HG02981 (cell line): ENCODE measurements at regions not wholly inside any gene's neighbourhood (a gene's known extent, or its start where the extent isn't known, plus 50 kb on each side); places are given as distances from the start of the nearest gene placed in this dataset.
"Not testable (repeated sequence)": the region's sequence is repeated elsewhere in the genome, so short reads cannot be mapped to it uniquely, and the experiment has no call there.

Experiments
- ATAC-seq: cut with Tn5 transposase; IDR thresholded peaks from one replicate; pipeline ENCODE4 v1.9.1; 2021; ENCODE audit warnings: mild to moderate bottlenecking, moderate library complexity; ENCODE audit not compliant: unreplicated experiment

DNA sequence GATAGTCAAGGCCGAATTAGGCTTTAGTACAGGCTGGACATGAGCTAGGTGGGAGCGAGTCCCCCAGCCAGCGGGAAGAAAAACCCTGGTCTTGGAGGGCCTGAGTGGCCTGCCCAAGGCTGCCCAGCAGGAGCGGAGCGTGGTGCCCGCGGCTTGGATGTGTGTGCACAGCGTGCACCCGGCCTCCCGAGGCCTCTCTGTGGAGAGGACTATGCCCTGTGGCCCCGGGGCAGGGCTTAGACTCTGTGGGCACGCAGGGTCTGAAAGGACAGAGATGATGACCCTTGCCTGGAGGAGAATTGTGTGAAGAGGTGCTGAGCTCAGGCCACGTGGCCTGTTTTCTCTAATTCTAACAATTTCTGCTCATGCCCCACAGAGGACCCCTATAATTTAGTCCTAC is 124.6 kb upstream of the IQSEC1 start:
- ATAC-seq: no peak

DNA sequence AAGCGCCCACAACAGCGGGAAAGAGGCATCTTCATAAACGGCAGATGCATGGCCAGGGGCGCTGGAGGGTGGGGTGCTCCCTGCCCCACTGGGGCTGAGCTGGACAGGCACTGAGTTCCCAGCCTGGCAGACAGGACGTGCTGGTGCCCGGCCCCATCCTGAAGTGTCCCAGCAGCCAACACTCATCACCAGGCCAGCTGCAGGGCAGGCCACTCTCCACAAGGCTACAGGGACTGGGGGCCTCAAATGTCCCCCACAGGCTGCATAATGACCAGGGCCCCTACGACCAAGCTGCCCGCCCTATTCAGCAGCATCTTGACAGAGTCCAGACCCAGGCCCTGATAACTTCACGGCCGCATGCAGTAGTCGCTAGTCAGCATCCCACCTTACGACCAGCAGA is 124.1 kb upstream of the IQSEC1 start:
- ATAC-seq: no peak

DNA sequence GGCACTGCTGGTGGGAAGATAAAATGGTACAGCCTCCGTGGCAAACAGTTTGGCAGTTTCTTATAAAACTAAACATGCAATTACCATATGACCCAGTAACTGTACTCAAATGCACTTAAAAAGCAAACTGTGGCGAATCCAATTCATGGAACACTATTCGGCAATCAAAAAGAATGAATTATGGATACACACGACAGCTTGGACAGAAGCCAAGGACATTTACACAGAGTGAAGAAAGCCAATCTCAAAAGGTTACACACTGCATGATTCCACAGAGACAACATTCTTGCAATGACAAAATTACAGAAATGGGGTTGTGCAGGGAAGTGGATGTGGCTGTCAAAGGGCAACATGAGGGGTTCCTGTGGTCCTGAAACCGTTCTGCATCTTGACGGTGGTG is 122.1 kb upstream of the IQSEC1 start:
- ATAC-seq: no peak

DNA sequence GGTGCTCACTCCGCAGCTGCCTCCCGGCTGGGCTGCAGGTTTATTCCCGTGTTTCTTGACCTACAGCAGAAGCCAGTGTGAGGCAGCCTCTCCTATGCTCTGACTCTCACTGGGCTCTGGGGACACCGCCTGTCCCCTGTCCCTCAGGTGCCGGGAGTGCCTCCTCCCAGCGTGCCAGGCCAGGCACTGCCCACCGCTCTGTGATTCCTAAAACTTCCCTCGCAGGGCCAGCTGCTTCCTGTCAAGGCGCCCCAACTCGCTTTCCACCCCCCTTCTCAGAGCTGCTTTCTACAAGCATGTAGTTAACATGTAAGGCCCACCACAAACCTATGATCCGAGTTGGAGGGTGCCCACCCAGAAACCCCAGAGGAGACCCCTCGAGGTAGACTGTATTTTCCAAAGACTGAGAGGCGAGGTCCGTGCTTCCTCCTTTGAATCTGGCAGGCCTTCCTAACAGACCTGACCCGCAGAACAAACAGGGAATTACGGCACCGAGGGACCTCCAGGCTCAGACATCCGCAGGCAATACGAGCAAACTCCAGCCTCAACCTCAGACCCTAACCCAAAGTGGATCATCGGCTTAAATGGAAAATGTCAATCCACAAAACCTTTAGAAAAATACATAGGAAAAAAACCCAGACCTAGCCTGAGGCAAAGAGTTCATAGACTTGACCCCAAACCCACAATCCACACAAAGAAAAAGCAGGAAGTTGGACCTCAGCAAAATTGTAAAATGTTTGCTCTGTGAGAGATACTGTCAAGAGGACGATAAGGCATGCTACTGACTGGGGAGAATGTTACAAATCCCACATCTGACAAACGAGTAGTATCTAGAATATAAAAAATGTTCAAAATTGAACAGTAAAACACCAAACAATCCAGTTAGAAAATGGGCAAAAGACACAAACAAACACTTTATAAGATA is 121.3 kb upstream of the IQSEC1 start:
- ATAC-seq: no peak

DNA sequence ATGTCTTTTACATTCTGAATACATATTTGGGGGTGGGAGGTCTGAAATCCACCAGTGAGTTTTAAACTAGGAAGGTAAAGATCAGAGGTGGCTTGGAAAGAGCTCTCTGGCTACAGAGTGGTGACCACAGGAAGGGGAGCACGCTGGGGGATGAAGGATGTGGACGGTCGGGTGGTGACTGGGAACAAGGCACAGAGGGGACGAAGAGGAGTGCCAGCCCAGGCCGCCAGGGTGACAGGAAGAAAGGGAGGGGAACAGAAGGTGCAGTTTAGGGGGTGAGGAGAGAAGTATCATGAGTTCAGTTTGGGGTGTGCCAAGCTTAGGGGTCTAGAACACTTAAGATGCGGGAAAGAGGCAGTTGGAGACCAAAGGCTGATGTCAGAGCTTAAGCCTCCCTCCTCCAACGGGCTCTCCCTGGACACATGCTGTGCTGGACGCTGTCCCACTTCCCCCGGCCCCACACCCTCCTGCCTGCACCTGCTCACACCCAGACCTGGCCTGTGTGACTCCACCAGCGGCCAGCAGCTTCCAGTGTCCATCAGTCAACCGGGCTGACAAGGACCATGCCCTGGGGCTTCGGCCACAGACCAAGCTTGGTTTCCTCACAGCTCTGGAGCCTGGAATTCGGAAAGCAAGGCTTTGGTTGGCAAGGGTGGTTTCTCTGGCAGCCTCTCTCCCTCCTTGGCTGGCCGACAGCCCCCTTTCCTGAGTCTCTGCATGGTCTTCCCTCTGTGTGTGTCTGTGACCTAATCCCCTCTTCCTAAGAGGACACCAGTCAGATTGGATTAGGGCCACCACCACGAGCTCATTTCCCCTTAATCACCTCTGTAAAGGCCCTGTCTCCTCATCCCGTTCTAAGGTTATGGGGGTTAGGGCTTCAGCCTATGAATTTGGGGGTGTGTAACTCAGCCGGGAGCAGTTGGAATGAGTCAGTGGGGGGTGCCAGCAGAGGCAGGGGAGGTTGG is 120.4 kb upstream of the IQSEC1 start:
- no peak for ATAC-seq

DNA sequence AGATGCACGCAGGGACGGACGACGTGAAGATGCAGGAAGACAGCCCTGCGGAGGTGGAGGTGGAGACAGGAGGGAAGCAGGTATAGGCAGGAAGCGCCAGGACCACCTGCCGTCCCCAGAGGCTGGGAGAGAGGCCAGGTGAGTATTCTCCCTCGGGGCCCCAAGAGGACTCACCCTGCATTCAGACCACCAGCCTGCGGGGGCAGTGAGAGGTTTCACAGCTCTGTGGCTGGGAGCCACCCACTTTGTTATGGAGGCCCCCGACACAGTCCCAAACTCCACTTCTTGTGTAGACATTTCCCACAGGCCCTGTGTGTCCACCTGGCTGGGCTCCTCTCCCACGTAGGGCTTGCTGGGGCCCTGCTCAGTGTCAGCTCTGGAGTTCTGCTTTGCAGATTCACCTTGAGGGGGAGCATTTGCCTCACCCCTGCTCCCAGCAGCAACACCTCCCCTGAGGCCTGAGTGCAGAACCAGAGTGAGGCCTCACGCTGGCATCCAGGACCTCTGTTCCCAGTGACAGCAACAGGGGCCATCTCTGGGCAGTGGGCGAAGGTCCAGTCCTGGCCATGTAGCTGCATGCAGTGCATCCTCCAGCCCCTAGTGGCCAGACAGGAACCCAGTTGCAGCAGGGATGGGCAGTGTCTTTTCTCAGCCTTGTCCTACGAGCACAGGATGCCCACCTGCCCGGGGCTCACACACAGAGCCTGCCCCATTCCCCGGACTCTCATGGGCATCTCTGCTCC is 119.4 kb upstream of the IQSEC1 start:
- no peak for ATAC-seq

DNA sequence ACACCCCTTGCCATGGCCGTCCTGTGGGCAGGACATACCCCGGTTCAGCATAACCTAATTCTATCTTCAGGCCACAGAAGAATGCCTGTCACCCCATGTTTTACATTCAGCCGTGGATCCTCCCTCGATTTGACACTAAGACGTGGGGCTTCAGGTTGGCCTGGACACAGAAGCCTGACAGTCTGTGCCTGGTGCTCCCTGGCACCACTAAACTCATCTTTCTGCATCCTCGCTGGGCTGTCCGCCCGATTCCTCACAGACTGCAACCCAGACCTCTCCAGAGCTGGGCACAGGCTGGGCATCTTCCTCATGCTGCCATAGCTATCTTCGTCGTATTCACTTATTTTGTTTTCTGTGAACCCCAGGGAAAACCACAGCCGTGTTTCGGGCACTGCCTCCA is 117.8 kb upstream of the IQSEC1 start:
- no peak for ATAC-seq

DNA sequence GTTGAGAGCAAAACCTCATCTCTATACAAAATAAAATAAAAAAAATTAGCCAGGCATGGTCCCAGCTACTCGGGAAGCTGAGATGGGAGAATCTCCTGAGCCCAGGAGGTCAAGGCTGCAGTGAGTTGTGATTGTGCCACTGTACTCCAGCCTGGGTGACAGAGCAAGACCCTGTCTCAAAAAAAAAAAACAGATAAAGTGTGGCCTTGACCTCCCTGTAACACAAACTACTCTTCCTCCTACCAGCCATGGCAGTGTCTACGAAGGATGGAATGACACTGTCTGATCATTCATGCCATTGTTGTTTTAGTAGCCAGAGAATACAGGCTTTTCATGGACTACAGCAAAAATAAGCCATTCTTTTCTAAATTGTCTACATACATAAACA is 117.1 kb upstream of the IQSEC1 start:
- ATAC-seq: no peak

DNA sequence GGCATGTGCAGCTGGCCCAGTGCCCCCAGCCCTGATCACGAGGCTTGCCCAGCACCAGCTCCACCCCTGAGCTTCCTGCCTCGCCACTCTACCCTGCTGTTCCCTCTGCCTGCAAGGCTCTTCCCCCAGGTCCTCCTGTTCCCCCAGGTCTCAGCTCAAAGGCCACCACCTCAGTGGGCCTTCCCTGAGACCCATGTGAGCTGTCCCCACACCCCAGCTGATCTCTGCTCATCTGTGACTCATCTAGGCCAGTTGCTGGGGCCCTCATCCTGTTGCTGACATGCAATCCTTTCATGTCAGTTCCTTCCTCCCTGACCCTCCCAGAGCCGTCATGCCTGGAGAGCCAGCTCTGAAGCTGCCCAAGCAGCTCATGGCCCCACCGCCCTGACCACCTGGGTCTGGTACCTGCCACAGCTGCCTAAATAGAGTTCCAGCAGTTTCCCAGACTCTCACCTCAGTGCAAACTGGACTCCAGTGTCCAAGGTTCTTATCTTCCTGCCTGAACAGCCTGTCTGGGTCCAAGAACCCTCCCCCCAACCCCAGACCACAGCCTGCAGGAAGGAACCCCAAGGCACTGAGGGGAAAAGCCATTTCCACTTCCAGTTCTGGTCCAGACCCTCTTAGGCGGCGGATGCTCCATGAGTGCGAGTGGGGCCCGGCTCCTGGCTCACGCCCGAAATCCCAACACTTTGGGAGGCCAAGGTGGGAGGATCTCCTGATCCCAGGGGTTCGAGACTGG is 116.6 kb upstream of the IQSEC1 start:
- ATAC-seq: no peak

DNA sequence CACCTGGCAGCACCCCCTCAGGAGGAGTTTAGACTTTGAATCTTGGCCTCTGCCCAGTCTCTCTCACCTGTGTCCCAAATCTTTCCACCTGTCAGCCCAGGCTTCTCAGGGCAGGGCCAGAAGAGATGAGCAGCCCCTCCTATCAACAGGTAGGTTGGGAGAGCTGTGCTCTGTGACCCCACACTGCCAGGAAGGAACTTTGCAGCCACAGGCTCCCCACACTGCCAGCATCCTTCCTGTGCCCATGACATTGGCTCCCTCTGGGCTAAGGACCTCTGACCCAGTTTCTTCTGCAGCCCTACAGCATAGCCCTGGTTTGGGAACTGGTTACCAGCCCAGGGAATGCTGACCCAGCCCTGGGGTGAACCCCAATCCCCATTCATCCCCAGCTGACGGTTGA is 115.7 kb upstream of the IQSEC1 start:
- ATAC-seq: no peak

DNA sequence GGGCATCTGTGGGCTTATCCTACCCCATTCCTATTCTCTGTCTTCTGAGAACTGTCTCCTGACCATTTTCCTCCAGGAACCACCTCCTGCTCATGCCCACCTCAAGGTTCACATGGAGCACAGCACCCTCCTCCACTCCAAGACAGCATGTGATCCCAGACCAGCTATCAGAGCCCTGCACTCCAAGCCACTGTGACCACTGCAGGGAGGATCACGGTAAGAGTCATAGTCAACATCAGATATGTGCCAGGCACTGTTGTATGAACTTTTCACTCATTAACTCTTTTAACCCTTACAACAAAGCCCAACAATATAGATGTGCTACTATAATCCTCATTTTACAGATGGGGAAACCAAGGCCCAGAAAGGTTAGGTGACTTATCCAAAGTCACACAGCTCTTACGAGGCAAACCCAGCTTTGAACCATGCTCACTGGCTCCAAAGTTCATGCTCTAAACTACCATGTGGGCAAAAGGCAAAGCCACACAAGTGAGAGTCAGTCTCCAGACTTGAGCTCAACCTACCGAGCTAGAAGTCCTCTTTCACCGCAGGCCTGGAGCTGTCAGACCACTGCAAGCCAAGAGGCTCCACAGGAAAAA is 115.1 kb upstream of the IQSEC1 start:
- no peak for ATAC-seq

DNA sequence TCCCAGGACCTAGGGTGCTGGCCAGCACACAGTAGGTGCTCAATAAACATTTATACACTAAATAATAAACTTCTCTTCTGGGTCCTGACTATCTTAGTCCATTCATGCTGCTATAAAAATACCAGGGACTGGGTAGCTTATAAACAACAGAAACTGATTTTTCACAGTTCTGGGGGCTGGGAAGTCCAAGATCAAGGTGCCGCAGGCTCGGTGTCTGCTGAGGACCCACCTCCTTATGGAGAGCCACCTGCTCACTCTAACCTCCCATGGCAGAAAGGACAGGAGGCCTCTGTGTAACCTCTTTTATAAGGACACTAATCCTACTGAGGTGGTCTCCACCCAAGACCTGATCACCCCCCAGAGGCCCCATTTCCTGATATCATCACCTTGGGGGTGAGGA is 114.4 kb upstream of the IQSEC1 start:
- ATAC-seq: no peak

DNA sequence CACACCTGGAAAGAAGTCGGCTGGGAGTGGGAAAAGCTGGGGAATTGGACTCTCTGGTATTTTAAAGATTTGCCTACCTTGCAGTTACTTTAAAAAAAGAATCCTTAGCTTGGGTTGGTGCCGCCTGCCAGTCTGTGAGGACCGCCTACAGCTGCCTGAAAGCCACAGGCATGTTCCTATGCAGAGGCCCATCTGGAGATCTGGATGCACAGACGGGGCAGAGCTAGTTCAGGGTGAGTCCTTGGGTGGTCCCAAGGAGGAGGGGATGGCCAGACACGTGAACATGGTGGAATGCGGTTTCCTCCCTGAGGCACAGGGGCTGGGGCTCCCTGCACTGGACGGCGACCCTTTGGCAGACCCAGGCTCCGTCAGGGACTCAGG is 113.2 kb upstream of the IQSEC1 start:
- no peak for ATAC-seq

DNA sequence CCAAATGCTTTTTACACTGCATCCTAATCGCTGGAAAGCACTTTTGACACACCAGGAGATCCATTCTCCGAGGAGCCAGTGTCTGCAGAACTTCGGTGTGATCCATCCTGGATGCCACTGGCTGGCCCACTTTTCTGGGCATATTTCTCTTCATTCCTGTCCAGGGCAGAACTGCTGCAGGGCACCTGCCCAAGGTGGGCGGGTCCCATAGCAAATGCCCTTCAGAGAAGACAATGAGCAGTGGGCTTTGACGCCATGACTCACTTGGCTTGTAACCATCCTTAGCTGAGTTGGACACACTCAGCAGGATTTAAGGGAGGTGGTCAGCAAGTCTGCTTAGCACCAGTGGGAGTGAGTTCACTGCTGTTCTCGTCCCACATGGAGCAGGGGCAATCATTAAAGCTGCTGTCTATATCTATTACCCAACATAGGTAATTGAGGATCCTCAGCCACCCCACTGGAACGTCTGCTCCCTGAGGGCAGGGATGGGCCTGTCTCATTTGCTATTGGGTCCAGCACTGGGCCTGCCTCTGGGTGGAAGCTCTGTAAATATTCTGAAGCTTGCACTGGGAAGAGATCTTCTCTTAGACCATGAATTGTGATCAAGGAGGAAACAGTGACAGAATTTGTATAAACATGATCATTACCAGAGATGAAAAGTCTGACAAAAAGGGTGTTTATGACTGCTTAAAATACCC is 112.7 kb upstream of the IQSEC1 start:
- no peak for ATAC-seq

DNA sequence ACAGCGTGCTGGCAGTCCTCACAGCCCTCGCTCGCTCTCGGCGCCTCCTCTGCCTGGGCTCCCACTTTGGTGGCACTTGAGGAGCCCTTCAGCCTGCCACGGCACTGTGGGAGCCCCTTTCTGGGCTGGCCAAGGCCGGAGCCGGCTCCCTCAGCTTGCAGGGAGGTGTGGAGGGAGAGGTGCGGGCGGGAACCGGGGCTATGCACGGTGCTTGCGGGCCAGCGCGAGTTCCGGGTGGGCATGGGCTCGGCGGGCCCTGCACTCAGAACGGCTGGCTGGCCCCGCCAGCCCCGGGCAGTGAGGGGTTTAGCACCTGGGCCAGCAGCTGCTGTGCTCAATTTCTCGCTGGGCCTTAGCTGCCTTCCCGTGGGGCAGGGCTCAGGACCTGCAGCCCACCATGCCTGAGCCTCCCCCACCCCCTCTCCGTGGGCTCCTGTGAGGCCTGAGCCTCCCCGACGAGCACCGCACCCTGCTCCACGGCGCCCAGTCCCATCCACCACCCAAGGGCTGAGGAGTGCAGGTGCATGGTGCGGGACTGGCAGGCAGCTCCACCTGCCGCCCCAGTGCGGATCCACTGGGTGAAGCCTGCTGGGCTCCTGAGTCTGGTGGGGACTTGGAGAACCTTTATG is 106.5 kb upstream of the IQSEC1 start:
- not testable (repeated sequence) for ATAC-seq

DNA sequence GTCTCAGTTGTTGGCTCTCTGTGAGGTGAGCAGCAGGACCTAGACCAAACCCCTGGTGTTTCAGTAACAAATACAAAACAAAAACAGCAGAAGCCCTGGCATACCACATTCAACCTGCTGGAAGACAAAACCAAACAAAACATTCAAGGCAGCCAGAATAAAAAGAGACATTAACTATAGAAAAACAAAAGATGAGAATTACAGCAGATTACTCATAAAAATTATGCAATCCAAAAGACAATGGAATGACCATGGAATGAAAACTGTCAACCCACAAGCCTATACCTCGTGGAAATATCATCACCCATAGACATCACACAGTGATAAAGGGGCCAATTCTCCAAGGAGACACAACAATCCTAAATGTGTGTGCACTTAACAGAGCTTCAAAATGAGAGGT is 106.0 kb upstream of the IQSEC1 start:
- ATAC-seq: no peak

DNA sequence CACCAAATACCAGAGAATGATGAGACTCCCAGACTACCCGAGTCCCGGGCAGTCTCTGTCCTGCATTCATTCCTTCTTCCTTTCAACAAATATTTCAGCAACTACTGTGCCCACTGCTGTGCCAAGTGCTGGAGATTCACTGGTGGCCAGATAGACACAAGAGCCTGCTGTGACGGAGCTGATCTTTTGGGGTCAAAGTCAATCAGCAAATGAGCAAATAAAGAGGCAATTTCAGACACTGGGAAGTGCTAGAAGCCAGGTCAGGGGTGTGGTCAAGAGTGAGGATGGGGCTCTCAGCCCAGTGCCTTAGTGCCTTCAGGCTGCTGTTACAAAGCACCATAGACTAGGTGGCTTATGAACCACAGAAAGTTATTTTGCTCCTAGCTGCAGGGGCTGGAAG is 104.9 kb upstream of the IQSEC1 start:
- ATAC-seq: no peak

DNA sequence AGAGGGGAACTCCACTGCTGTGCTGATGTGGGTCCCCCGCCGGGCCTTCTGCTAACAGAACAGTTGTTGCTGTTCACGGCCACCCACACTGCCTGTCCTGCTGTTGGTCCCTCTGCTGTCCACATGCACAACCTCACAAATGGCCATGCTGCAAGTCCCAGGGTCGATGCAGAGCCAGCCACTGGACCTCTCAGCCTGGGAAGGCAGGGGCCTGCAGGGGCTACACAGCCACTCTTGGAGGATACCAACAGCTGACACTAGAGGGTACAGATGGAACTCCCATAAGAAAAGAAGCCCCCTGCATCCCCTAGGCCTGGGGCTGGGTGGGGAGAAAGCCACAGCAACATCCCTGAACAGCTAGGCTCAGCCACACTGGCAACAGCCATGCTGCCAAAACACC is 104.4 kb upstream of the IQSEC1 start:
- no peak for ATAC-seq

DNA sequence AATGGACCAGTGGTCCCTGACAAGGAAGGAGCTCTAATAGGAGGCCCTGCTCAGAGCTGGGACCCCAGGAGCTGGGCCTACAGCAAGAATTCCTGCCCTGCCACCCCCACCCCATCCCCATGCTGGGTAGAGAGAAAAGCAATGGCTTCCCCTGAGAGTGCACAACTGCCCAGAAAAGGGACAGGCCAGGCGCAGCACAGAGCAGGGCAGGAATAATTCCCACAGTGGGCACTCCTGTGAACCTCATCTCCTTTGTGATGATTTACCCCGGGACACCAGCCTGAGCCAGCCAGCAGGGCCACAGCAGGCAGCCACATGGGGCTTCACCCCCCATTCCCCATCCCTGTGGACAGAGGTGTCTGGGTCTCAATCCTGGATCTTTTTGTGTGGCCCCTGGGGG is 104.0 kb upstream of the IQSEC1 start:
- no peak for ATAC-seq
